SK-N-SH treated with all-trans-retinoic acid at 6 μM for 48 hours (cell line): ENCODE measurements at regions not wholly inside any gene's neighbourhood (a gene's known extent, or its start where the extent isn't known, plus 50 kb on each side); places are given as distances from the start of the nearest gene placed in this dataset.

Source experiments
- CREB5 ChIP-seq: fragments of 250-450 bp; sonication (Bioruptor Pico); IDR thresholded peaks from 2 replicates; pipeline ENCODE4 v1.5.1; 2020; ENCODE audit warnings: low read depth, mild to moderate bottlenecking, moderate library complexity
- CSDC2 ChIP-seq: fragments of 250-450 bp; sonication (Bioruptor Pico); IDR thresholded peaks from 2 replicates; pipeline ENCODE4 v1.5.0; 2020; ENCODE audit warnings: mild to moderate bottlenecking, moderate library complexity
- PATZ1 ChIP-seq: fragments of 250-450 bp; sonication (Bioruptor Pico); IDR thresholded peaks from 2 replicates; pipeline ENCODE4 v1.8.0; 2020; ENCODE audit warnings: mild to moderate bottlenecking, moderate library complexity, borderline replicate concordance
- POU6F1 ChIP-seq: fragments of 250-450 bp; sonication (Bioruptor Pico); IDR thresholded peaks from 2 replicates; pipeline ENCODE4 v1.8.0; 2021; ENCODE audit warnings: low read depth, mild to moderate bottlenecking, moderate library complexity, borderline replicate concordance
- RARB ChIP-seq: fragments of 250-450 bp; sonication (Bioruptor Pico); IDR thresholded peaks from 2 replicates; pipeline ENCODE4 v1.8.0; 2021; ENCODE audit warnings: mild to moderate bottlenecking, moderate library complexity
- SNAI2 ChIP-seq: fragments of 250-450 bp; sonication (Bioruptor Pico); IDR thresholded peaks from 2 replicates; pipeline ENCODE4 v1.5.0; 2020; ENCODE audit warnings: mild to moderate bottlenecking, moderate library complexity
- TCF4 ChIP-seq: fragments of 250-450 bp; sonication (Bioruptor Pico); IDR thresholded peaks from 2 replicates; pipeline ENCODE4 v1.8.0; 2021; ENCODE audit warnings: mild to moderate bottlenecking, moderate library complexity, borderline replicate concordance
- ZNF565 ChIP-seq: fragments of 450-650 bp; formaldehyde crosslinking; conservative IDR thresholded peaks from 2 replicates; pipeline ENCODE4 v1.5.0; 2020; ENCODE audit warnings: low read depth, mild to moderate bottlenecking, moderate library complexity

GRCh38 chr5:57339521-57339920 lies 143.1 kb downstream of the ACTBL2 start:
- TF ChIP-seq TCF4 (CRISPR knock-in tag) (no peak), CREB5 (CRISPR knock-in tag) (no peak), PATZ1 (no peak), CSDC2 (CRISPR knock-in tag) (no peak), POU6F1 (CRISPR knock-in tag) (no peak), ZNF565 (CRISPR knock-in tag) (no peak), SNAI2 (CRISPR knock-in tag) (no peak), RARB (CRISPR knock-in tag) (no peak)
